NCI-H226 (cell line): ENCODE measurements at regions not wholly inside any gene's neighbourhood (a gene's known extent, or its start where the extent isn't known, plus 50 kb on each side); places are given as distances from the start of the nearest gene placed in this dataset.

Experiments used
- DNase-seq: peaks from one replicate; pipeline ENCODE4 v3.0.0-alpha.2; 2015

GRCh38 chr10:28250782-28251181 lies 52.1 kb downstream of the MPP7 start:
- no peak for DNase-seq

- no peak for DNase-seq
Observed at GRCh38 chr10:28250358-28250757, 52.5 kb downstream of the MPP7 start.

GRCh38 chr10:28249512-28249911 lies 53.4 kb downstream of the MPP7 start:
- DNase-seq: no peak

- no peak for DNase-seq
Observed at GRCh38 chr10:28248092-28248491, 54.8 kb downstream of the MPP7 start.

GRCh38 chr10:28246023-28246422 lies 56.8 kb downstream of the MPP7 start:
- no peak for DNase-seq

GRCh38 chr10:28243923-28244322 lies 58.9 kb downstream of the MPP7 start:
- DNase-seq: no peak

- no peak for DNase-seq
Observed at GRCh38 chr10:28242555-28243204, 60.2 kb downstream of the MPP7 start.

- no peak for DNase-seq
Observed at GRCh38 chr10:28241741-28242399, 61.0 kb downstream of the MPP7 start.

- no peak for DNase-seq
Observed at GRCh38 chr10:28240400-28240799, 62.5 kb downstream of the MPP7 start.

GRCh38 chr10:28236591-28236990 lies 66.3 kb downstream of the MPP7 start:
- no peak for DNase-seq

GRCh38 chr10:28220811-28221210 lies 82.1 kb downstream of the MPP7 start:
- no peak for DNase-seq

GRCh38 chr10:28219251-28219650 lies 83.6 kb downstream of the MPP7 start:
- DNase-seq: no peak

- peak; percentile 54 for DNase-seq
Observed at GRCh38 chr10:28217848-28218247, 85.0 kb downstream of the MPP7 start.

- no peak for DNase-seq
Observed at GRCh38 chr10:28215930-28216329, 86.9 kb downstream of the MPP7 start.

GRCh38 chr10:28214219-28214618 lies 88.6 kb downstream of the MPP7 start:
- DNase-seq: no peak

GRCh38 chr10:28211759-28212158 lies 91.1 kb downstream of the MPP7 start:
- no peak for DNase-seq

GRCh38 chr10:28207799-28208198 lies 95.1 kb downstream of the MPP7 start:
- DNase-seq: no peak

GRCh38 chr10:28202941-28203352 lies 99.9 kb downstream of the MPP7 start:
- peak; percentile 25 for DNase-seq

- DNase-seq: no peak
Observed at GRCh38 chr10:28201410-28202400, 101.2 kb downstream of the MPP7 start.

GRCh38 chr10:28200775-28201174 lies 102.1 kb downstream of the MPP7 start:
- DNase-seq: no peak

GRCh38 chr10:28199941-28200340 lies 102.9 kb downstream of the MPP7 start:
- no peak for DNase-seq

- DNase-seq: no peak
Observed at GRCh38 chr10:28190196-28190595, 112.7 kb downstream of the MPP7 start.

- no peak for DNase-seq
Observed at GRCh38 chr10:28188526-28188925, 114.3 kb downstream of the MPP7 start.
